ENCODE measurements at regions not wholly inside any gene's neighbourhood (a gene's known extent, or its start where the extent isn't known, plus 50 kb on each side); places are given as distances from the start of the nearest gene placed in this dataset.

DNA sequence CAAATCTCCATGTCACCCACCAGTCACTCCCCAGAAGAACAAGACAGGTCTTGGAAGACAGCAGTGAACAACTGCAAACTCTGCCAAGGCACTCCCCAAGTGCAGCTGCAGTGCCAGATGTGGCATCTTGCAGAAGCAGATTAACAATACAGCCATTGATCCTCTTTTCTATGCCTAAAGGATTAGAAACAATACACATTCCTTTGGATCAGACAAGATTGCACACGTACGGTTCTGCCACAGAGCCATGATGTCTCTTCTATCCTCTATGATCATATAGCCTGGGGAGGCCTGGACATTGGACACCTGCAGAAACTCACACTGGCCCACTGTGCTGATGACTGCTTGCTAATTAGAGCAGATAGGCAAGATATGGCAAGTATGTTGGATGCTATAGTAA lies 155.9 kb downstream of the MYLK4 start:
- no peak for DNase-seq (ENCODE audit: low spot score)
- no peaks in the 10 kb centered on the region for H3K79me1 ChIP-seq (ENCODE audit: low read depth, low read length)
- no peak overlapping the region for H4K8ac ChIP-seq (ENCODE audit: low read depth, low read length)
- no peak overlapping the region for H3K4ac ChIP-seq (ENCODE audit: low read length)
- H4K91ac ChIP-seq (ENCODE audit: low read depth, low read length, poor library complexity): no peak overlapping the region
- no peak overlapping the region for H3K9ac ChIP-seq (ENCODE audit: low read depth, low read length, poor library complexity)
- H2AK5ac ChIP-seq (ENCODE audit: low read depth, low read length): no peak overlapping the region
- no peak overlapping the region for H2BK120ac ChIP-seq (ENCODE audit: low read depth, low read length)
- no peak overlapping the region for H3K27ac ChIP-seq (replicated peaks; ENCODE audit: low read length)
- no CpG with 5 or more reads among the region's 2 CpGs for WGBS, 2 donors (ENCODE audit: extremely low coverage in 2 of 2, insufficient read length in 2 of 2, insufficient replicate concordance in 1 of 2)
- peaks cover 0 to 2% of the 10 kb centered on the region in 2 donors for H3K9me3 ChIP-seq (replicated peaks in 1 of 2; ENCODE audit: control insufficient read depth in 2 of 2, insufficient read depth in 1 of 2, low read depth in 1 of 2, low read length in 2 of 2)
- H3K14ac ChIP-seq (ENCODE audit: low read length): no peak overlapping the region
- no peak overlapping the region for H3K4me3 ChIP-seq (ENCODE audit: low read length in 2 of 2)
- no peaks in the 10 kb centered on the region for H3K36me3 ChIP-seq (replicated peaks in 1 of 2; ENCODE audit: control insufficient read depth in 2 of 2, insufficient read depth in 2 of 2, low read length in 2 of 2)
- H3K27me3 ChIP-seq (ENCODE audit: control insufficient read depth in 3 of 3, insufficient read depth in 3 of 3, low read depth in 1 of 3, low read length in 3 of 3): no peaks in the 10 kb centered on the region
- H2AFZ ChIP-seq (ENCODE audit: low read length): no peak overlapping the region
- no peak overlapping the region for H2BK15ac ChIP-seq (ENCODE audit: low read length)
- no peak overlapping the region for H3K4me2 ChIP-seq (ENCODE audit: insufficient read depth, low read length, poor library complexity, severe bottlenecking)
- no peak overlapping the region for H3K23ac ChIP-seq (ENCODE audit: low read depth, low read length, poor library complexity)
- no peak overlapping the region for H2BK12ac ChIP-seq (ENCODE audit: low read length)
- H3K18ac ChIP-seq (ENCODE audit: low read length): no peak overlapping the region
- no peaks in the 10 kb centered on the region for H3K4me1 ChIP-seq (ENCODE audit: control insufficient read depth in 2 of 2, insufficient read depth in 1 of 2, low read depth in 1 of 2, low read length in 2 of 2)
- H2BK5ac ChIP-seq (ENCODE audit: low read length): no peak overlapping the region

DNA sequence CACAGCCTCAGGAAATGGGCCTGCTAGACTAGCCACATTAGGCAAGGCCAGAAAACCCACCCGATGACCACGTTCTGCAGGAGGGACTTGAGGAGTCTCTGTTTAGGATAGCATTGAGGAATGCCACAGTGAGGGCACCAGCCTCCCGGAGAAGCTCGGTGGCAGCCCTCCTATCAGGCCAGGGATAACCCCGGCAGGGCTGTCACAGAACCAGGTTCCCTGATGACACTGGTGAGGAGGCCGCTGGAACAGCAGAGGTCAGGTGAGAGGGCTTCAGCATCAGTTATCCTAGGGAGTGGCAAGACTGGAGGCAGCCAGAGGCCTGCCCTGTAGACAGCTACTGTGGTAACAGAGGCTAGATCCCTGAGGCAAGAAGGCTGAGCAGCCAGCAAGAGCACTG lies 157.6 kb downstream of the MYLK4 start:
- Histone ChIP-seq H2BK15ac (ENCODE audit: low read length) (peak overlapping the region; percentile 34), H3K36me3 (replicated peaks in 1 of 2; ENCODE audit: control insufficient read depth in 2 of 2, insufficient read depth in 2 of 2, low read length in 2 of 2) (no peaks in the 10 kb centered on the region)

GRCh38 chr6:2589171-2589661 lies 161.5 kb downstream of the MYLK4 start:
- no peak overlapping the region for H3K14ac ChIP-seq (ENCODE audit: low read length)
- H2AFZ ChIP-seq (ENCODE audit: low read length): no peak overlapping the region
- H3K9ac ChIP-seq (ENCODE audit: low read depth, low read length, poor library complexity): peak overlapping the region; percentile 21
- no peaks in the 10 kb centered on the region for H3K36me3 ChIP-seq (replicated peaks in 1 of 2; ENCODE audit: control insufficient read depth in 2 of 2, insufficient read depth in 2 of 2, low read length in 2 of 2)
- no peak overlapping the region for H2BK12ac ChIP-seq (ENCODE audit: low read length)
- WGBS, 2 donors (ENCODE audit: extremely low coverage in 2 of 2, insufficient read length in 2 of 2, insufficient replicate concordance in 1 of 2): no CpG with 5 or more reads among the region's 8 CpGs
- no peak overlapping the region for H4K91ac ChIP-seq (ENCODE audit: low read depth, low read length, poor library complexity)
- H3K27ac ChIP-seq (replicated peaks; ENCODE audit: low read length): no peak overlapping the region
- H2BK15ac ChIP-seq (ENCODE audit: low read length): no peak overlapping the region
- no peak overlapping the region for H4K8ac ChIP-seq (ENCODE audit: low read depth, low read length)
- H3K18ac ChIP-seq (ENCODE audit: low read length): peak overlapping the region; percentile 28
- H2AK5ac ChIP-seq (ENCODE audit: low read depth, low read length): no peak overlapping the region
- H3K23ac ChIP-seq (ENCODE audit: low read depth, low read length, poor library complexity): no peak overlapping the region
- peaks cover 0 to 5% of the 10 kb centered on the region in 2 donors for H3K9me3 ChIP-seq (replicated peaks in 1 of 2; ENCODE audit: control insufficient read depth in 2 of 2, insufficient read depth in 1 of 2, low read depth in 1 of 2, low read length in 2 of 2)
- H3K4me3 ChIP-seq (ENCODE audit: low read length in 2 of 2): no peak overlapping the region
- H2BK5ac ChIP-seq (ENCODE audit: low read length): no peak overlapping the region
- no peaks in the 10 kb centered on the region for H3K27me3 ChIP-seq (ENCODE audit: control insufficient read depth in 3 of 3, insufficient read depth in 3 of 3, low read depth in 1 of 3, low read length in 3 of 3)
- H2BK120ac ChIP-seq (ENCODE audit: low read depth, low read length): no peak overlapping the region
- H3K4me2 ChIP-seq (ENCODE audit: insufficient read depth, low read length, poor library complexity, severe bottlenecking): no peak overlapping the region
- no peak overlapping the region for H3K4ac ChIP-seq (ENCODE audit: low read length)
- DNase-seq (ENCODE audit: low spot score): no peak
- no peaks in the 10 kb centered on the region for H3K79me1 ChIP-seq (ENCODE audit: low read depth, low read length)
- no peaks in the 10 kb centered on the region for H3K4me1 ChIP-seq (ENCODE audit: control insufficient read depth in 2 of 2, insufficient read depth in 1 of 2, low read depth in 1 of 2, low read length in 2 of 2)

More for the DNA sequence above, 157.6 kb downstream of the MYLK4 start:
- Histone ChIP-seq H3K18ac (ENCODE audit: low read length) (no peak overlapping the region), H3K4me1 (ENCODE audit: control insufficient read depth in 2 of 2, insufficient read depth in 1 of 2, low read depth in 1 of 2, low read length in 2 of 2) (no peaks in the 10 kb centered on the region), H3K79me1 (ENCODE audit: low read depth, low read length) (no peaks in the 10 kb centered on the region), H4K8ac (ENCODE audit: low read depth, low read length) (no peak overlapping the region), H3K14ac (ENCODE audit: low read length) (no peak overlapping the region), H3K4me2 (ENCODE audit: insufficient read depth, low read length, poor library complexity, severe bottlenecking) (no peak overlapping the region), H3K9ac (ENCODE audit: low read depth, low read length, poor library complexity) (peak overlapping the region; percentile 12), H3K9me3 (replicated peaks in 1 of 2; ENCODE audit: control insufficient read depth in 2 of 2, insufficient read depth in 1 of 2, low read depth in 1 of 2, low read length in 2 of 2) (peaks cover 0 to 5% of the 10 kb centered on the region in 2 donors), H4K91ac (ENCODE audit: low read depth, low read length, poor library complexity) (no peak overlapping the region), H3K4ac (ENCODE audit: low read length) (no peak overlapping the region), H2BK120ac (ENCODE audit: low read depth, low read length) (no peak overlapping the region), H3K4me3 (ENCODE audit: low read length in 2 of 2) (no peak overlapping the region), H3K23ac (ENCODE audit: low read depth, low read length, poor library complexity) (peak overlapping the region; percentile 21), H2AFZ (ENCODE audit: low read length) (no peak overlapping the region), H3K27me3 (ENCODE audit: control insufficient read depth in 3 of 3, insufficient read depth in 3 of 3, low read depth in 1 of 3, low read length in 3 of 3) (no peaks in the 10 kb centered on the region), H2BK5ac (ENCODE audit: low read length) (no peak overlapping the region), H2BK12ac (ENCODE audit: low read length) (no peak overlapping the region), H3K27ac (replicated peaks; ENCODE audit: low read length) (no peak overlapping the region), H2AK5ac (ENCODE audit: low read depth, low read length) (no peak overlapping the region)
- no peak for DNase-seq (ENCODE audit: low spot score)
- WGBS, 2 donors (ENCODE audit: extremely low coverage in 2 of 2, insufficient read length in 2 of 2, insufficient replicate concordance in 1 of 2): no CpG with 5 or more reads among the region's 6 CpGs

GRCh38 chr6:2583459-2583858 lies 167.3 kb downstream of the MYLK4 start:
- Histone ChIP-seq H3K18ac (ENCODE audit: low read length) (no peak overlapping the region), H3K23ac (ENCODE audit: low read depth, low read length, poor library complexity) (no peak overlapping the region), H2AFZ (ENCODE audit: low read length) (no peak overlapping the region), H3K14ac (ENCODE audit: low read length) (no peak overlapping the region), H3K4me3 (ENCODE audit: low read length in 2 of 2) (no peak overlapping the region), H2BK120ac (ENCODE audit: low read depth, low read length) (no peak overlapping the region), H3K9ac (ENCODE audit: low read depth, low read length, poor library complexity) (no peak overlapping the region), H4K91ac (ENCODE audit: low read depth, low read length, poor library complexity) (no peak overlapping the region), H3K36me3 (replicated peaks in 1 of 2; ENCODE audit: control insufficient read depth in 2 of 2, insufficient read depth in 2 of 2, low read length in 2 of 2) (no peaks in the 10 kb centered on the region), H4K8ac (ENCODE audit: low read depth, low read length) (no peak overlapping the region), H3K27ac (replicated peaks; ENCODE audit: low read length) (no peak overlapping the region), H3K9me3 (replicated peaks in 1 of 2; ENCODE audit: control insufficient read depth in 2 of 2, insufficient read depth in 1 of 2, low read depth in 1 of 2, low read length in 2 of 2) (no peaks in the 10 kb centered on the region), H2BK15ac (ENCODE audit: low read length) (no peak overlapping the region), H3K79me1 (ENCODE audit: low read depth, low read length) (no peaks in the 10 kb centered on the region), H3K4me2 (ENCODE audit: insufficient read depth, low read length, poor library complexity, severe bottlenecking) (no peak overlapping the region), H3K27me3 (ENCODE audit: control insufficient read depth in 3 of 3, insufficient read depth in 3 of 3, low read depth in 1 of 3, low read length in 3 of 3) (no peaks in the 10 kb centered on the region), H2AK5ac (ENCODE audit: low read depth, low read length) (no peak overlapping the region), H2BK12ac (ENCODE audit: low read length) (no peak overlapping the region), H2BK5ac (ENCODE audit: low read length) (no peak overlapping the region), H3K4ac (ENCODE audit: low read length) (no peak overlapping the region), H3K4me1 (ENCODE audit: control insufficient read depth in 2 of 2, insufficient read depth in 1 of 2, low read depth in 1 of 2, low read length in 2 of 2) (no peaks in the 10 kb centered on the region)
- DNase-seq (ENCODE audit: low spot score): no peak
- no CpG with 5 or more reads among the region's 4 CpGs for WGBS, 2 donors (ENCODE audit: extremely low coverage in 2 of 2, insufficient read length in 2 of 2, insufficient replicate concordance in 1 of 2)
